WTC11 (cell line): ENCODE measurements at regions not wholly inside any gene's neighbourhood (a gene's known extent, or its start where the extent isn't known, plus 50 kb on each side); places are given as distances from the start of the nearest gene placed in this dataset.

Experiments used
- ATAC-seq: fragments of 200-7000 bp; cut with Tn5 transposase; 2 replicates; pipeline ENCODE4 v1.10.0; 2021; ENCODE audit warnings: mild to moderate bottlenecking, moderate library complexity
- CTCF ChIA-PET: fragments of 300-600 bp; sonication (Branson Sonifier 250); formaldehyde crosslinking; loops from one replicate; lab custom pipeline; 2021; ENCODE audit warnings: antibody characterized with exemption; lab: Charles Lee
- POLR2A ChIA-PET: fragments of 350-600 bp; sonication (Branson Sonifier 250); formaldehyde crosslinking; loops from one replicate; lab custom pipeline; 2021; ENCODE audit warnings: antibody characterized with exemption; lab: Charles Lee
- DNase-seq: peaks from one replicate; pipeline ENCODE4 v3.0.0; 2021; ENCODE audit warnings: low spot score
- H3K27ac Mint-ChIP-seq: 2 replicates; pipeline ENCODE4 v1.8.0; 2021; ENCODE audit warnings: mixed read lengths
- H3K27me3 Mint-ChIP-seq: 2 replicates; pipeline ENCODE4 v1.8.0; 2021; ENCODE audit warnings: low read depth, mild to moderate bottlenecking, moderate library complexity, mixed read lengths
- H3K36me3 Mint-ChIP-seq: 2 replicates; pipeline ENCODE4 v1.8.0; 2021; ENCODE audit warnings: mixed read lengths
- H3K4me1 Mint-ChIP-seq: 2 replicates; pipeline ENCODE4 v1.8.0; 2022; ENCODE audit warnings: mixed read lengths
- H3K4me3 Mint-ChIP-seq: 2 replicates; pipeline ENCODE4 v1.8.0; 2021; ENCODE audit warnings: mild to moderate bottlenecking, moderate library complexity, mixed read lengths
- H3K9me3 Mint-ChIP-seq: 2 replicates; pipeline ENCODE4 v1.8.0; 2021; ENCODE audit warnings: mixed read lengths
- ESRRA ChIP-seq: sonication (generic); formaldehyde crosslinking; IDR thresholded peaks from 2 replicates; pipeline ENCODE4 v1.8.1; 2022; ENCODE audit warnings: mild to moderate bottlenecking, missing genetic modification reagents, borderline replicate concordance
- FOXJ3 ChIP-seq: sonication (generic); formaldehyde crosslinking; IDR thresholded peaks from 2 replicates; pipeline ENCODE4 v1.9.0; 2021; ENCODE audit warnings: missing genetic modification reagents, mild to moderate bottlenecking, borderline replicate concordance
- GABPB1 ChIP-seq: sonication (generic); formaldehyde crosslinking; IDR thresholded peaks from 2 replicates; pipeline ENCODE4 v1.8.1; 2023; ENCODE audit warnings: mild to moderate bottlenecking, missing genetic modification reagents
- JAZF1 ChIP-seq: fragments of 250-450 bp; sonication (Bioruptor Pico); IDR thresholded peaks from 2 replicates; pipeline ENCODE4 v1.9.0; 2021; ENCODE audit warnings: moderate library complexity, mild to moderate bottlenecking, inconsistent platforms
- NR2C2 ChIP-seq: sonication (generic); formaldehyde crosslinking; IDR thresholded peaks from 2 replicates; pipeline ENCODE4 v1.8.0; 2022; ENCODE audit warnings: mild to moderate bottlenecking, missing genetic modification reagents
- OVOL2 ChIP-seq: fragments of 250-450 bp; sonication (Bioruptor Pico); IDR thresholded peaks from 2 replicates; pipeline ENCODE4 v1.9.0; 2021; ENCODE audit warnings: mild to moderate bottlenecking, borderline replicate concordance
- RELA ChIP-seq: sonication (generic); formaldehyde crosslinking; IDR thresholded peaks from 2 replicates; pipeline ENCODE4 v1.8.1; 2022; ENCODE audit warnings: missing genetic modification reagents, mild to moderate bottlenecking, borderline replicate concordance
- SMAD4 ChIP-seq: sonication (generic); formaldehyde crosslinking; IDR thresholded peaks from 2 replicates; pipeline ENCODE4 v1.8.0; 2022; ENCODE audit warnings: mild to moderate bottlenecking, missing genetic modification reagents
- SOX15 ChIP-seq: fragments of 250-450 bp; sonication (Bioruptor Pico); IDR thresholded peaks from 2 replicates; pipeline ENCODE4 v1.9.0; 2021; ENCODE audit warnings: mild to moderate bottlenecking
- TCF7 ChIP-seq: sonication (generic); formaldehyde crosslinking; IDR thresholded peaks from 2 replicates; pipeline ENCODE4 v1.8.0; 2022; ENCODE audit warnings: mild to moderate bottlenecking, low read depth, missing genetic modification reagents, moderate library complexity
- ZNF138 ChIP-seq: sonication (generic); formaldehyde crosslinking; conservative IDR thresholded peaks from 2 replicates; pipeline ENCODE4 v1.8.1; 2022; ENCODE audit warnings: mild to moderate bottlenecking, moderate library complexity, missing genetic modification reagents
- ZNF263 ChIP-seq: sonication (generic); formaldehyde crosslinking; IDR thresholded peaks from 2 replicates; pipeline ENCODE4 v1.8.1; 2022; ENCODE audit warnings: low read depth, mild to moderate bottlenecking, moderate library complexity, missing genetic modification reagents
- ZNF423 ChIP-seq: fragments of 250-450 bp; sonication (Bioruptor Pico); IDR thresholded peaks from 2 replicates; pipeline ENCODE4 v2.1.2; 2022; ENCODE audit warnings: mild to moderate bottlenecking, moderate library complexity
- TF ChIP-seq, protein P1 (sequence below): fragments of 250-450 bp; sonication (Bioruptor Pico); conservative IDR thresholded peaks from 2 replicates; pipeline ENCODE4 v1.9.0; 2021; ENCODE audit warnings: mild to moderate bottlenecking
- TF ChIP-seq, protein P2 (sequence below): sonication (generic); formaldehyde crosslinking; IDR thresholded peaks from 2 replicates; pipeline ENCODE4 v1.8.0; 2022; ENCODE audit warnings: mild to moderate bottlenecking, missing genetic modification reagents
- TF ChIP-seq, protein P3 (sequence below): sonication (generic); formaldehyde crosslinking; IDR thresholded peaks from 2 replicates; pipeline ENCODE4 v1.8.1; 2023; ENCODE audit warnings: mild to moderate bottlenecking, missing genetic modification reagents, moderate library complexity
- TF ChIP-seq, protein P4 (sequence below): sonication (generic); formaldehyde crosslinking; IDR thresholded peaks from 2 replicates; pipeline ENCODE4 v1.8.0; 2022; ENCODE audit warnings: mild to moderate bottlenecking, missing genetic modification reagents
- TF ChIP-seq, protein P5 (sequence below): fragments of 200-600 bp; IDR thresholded peaks from 2 replicates; pipeline ENCODE4 v1.8.0; 2022; ENCODE audit warnings: antibody characterized with exemption
- TF ChIP-seq, protein P6 (sequence below): sonication (generic); formaldehyde crosslinking; IDR thresholded peaks from 2 replicates; pipeline ENCODE4 v1.8.0; 2022; ENCODE audit warnings: mild to moderate bottlenecking, missing genetic modification reagents
- TF ChIP-seq, protein P7 (sequence below): sonication (generic); formaldehyde crosslinking; IDR thresholded peaks from 2 replicates; pipeline ENCODE4 v1.8.1; 2023; ENCODE audit warnings: mild to moderate bottlenecking, moderate library complexity, missing genetic modification reagents
- TF ChIP-seq, protein P8 (sequence below): sonication (generic); formaldehyde crosslinking; IDR thresholded peaks from 2 replicates; pipeline ENCODE4 v1.8.1; 2023; ENCODE audit warnings: mild to moderate bottlenecking, missing genetic modification reagents
- TF ChIP-seq, protein P9 (sequence below): sonication (generic); formaldehyde crosslinking; IDR thresholded peaks from 2 replicates; pipeline ENCODE4 v1.8.0; 2023; ENCODE audit warnings: missing genetic modification reagents
- TF ChIP-seq, protein P10 (sequence below): fragments of 250-450 bp; sonication (Bioruptor Pico); IDR thresholded peaks from 2 replicates; pipeline ENCODE4 v1.9.0; 2021; ENCODE audit warnings: mild to moderate bottlenecking

DNA sequence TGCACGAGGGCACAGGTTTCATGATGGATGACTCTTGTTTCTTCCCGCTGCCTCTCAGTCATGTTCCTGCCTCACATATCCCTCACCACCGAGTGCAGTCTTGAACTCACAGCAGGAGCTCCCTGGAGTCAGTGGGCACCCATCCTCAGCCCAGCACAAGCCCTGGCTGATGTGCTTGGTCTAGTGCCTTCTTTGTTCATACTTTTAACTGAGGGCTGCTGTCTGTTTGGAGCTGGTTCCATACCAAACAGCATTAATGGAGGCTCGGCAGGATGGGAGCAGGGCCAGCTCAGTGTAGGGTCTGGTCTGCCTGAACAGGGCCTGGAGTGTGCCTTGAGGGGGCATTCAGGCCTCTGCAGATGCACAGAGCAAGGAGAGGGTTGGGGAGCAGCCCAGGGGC is 54.5 kb upstream of the GLI2 start (continued):
- TF ChIP-seq, protein P1, sequence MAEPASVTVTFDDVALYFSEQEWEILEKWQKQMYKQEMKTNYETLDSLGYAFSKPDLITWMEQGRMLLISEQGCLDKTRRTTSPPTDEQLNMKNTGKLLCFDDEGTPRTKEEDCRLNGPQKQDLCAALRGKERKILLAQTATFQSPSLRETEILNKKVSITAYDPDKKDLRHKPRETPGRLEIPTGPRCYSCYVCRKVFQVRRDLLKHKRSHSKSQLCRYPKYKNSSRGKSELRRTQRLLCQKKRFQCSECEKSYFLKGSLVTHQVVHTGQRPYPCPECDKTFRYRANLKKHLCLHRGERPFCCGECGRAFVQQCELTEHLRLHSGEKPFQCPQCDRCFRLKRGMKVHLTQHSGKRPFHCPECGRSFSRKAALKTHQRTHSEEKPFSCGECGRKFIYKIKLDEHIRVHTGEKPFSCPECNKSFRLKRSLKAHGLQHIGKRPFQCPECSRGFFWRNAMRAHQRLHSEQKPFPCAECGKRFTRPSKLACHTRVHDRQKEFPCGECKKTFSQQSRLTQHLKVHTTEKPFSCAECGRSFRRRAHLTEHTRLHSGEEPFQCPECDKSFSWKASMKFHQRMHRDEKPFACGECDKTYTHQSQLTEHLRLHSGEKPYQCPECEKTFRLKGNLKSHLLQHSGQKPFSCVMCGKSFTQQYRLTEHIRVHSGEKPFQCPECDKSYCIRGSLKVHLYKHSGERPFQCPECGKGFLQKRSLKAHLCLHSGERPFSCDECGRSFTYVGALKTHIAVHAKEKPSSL (CRISPR knock-in tag) = no peak
- TF ChIP-seq, protein P2, sequence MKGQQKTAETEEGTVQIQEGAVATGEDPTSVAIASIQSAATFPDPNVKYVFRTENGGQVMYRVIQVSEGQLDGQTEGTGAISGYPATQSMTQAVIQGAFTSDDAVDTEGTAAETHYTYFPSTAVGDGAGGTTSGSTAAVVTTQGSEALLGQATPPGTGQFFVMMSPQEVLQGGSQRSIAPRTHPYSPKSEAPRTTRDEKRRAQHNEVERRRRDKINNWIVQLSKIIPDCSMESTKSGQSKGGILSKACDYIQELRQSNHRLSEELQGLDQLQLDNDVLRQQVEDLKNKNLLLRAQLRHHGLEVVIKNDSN (CRISPR knock-in tag) = no peak
- TF ChIP-seq, protein P3, sequence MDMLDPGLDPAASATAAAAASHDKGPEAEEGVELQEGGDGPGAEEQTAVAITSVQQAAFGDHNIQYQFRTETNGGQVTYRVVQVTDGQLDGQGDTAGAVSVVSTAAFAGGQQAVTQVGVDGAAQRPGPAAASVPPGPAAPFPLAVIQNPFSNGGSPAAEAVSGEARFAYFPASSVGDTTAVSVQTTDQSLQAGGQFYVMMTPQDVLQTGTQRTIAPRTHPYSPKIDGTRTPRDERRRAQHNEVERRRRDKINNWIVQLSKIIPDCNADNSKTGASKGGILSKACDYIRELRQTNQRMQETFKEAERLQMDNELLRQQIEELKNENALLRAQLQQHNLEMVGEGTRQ = no peak
- no peak for TF ChIP-seq OVOL2 (CRISPR knock-in tag)
- no peak for TF ChIP-seq FOXJ3
- no peak for TF ChIP-seq ZNF138
- TF ChIP-seq, protein P4, sequence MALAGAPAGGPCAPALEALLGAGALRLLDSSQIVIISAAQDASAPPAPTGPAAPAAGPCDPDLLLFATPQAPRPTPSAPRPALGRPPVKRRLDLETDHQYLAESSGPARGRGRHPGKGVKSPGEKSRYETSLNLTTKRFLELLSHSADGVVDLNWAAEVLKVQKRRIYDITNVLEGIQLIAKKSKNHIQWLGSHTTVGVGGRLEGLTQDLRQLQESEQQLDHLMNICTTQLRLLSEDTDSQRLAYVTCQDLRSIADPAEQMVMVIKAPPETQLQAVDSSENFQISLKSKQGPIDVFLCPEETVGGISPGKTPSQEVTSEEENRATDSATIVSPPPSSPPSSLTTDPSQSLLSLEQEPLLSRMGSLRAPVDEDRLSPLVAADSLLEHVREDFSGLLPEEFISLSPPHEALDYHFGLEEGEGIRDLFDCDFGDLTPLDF (CRISPR knock-in tag) = no peak
- no peak for TF ChIP-seq ZNF423 (CRISPR knock-in tag)
- no peak for TF ChIP-seq TCF7 (CRISPR knock-in tag)
- TF ChIP-seq, protein P5, sequence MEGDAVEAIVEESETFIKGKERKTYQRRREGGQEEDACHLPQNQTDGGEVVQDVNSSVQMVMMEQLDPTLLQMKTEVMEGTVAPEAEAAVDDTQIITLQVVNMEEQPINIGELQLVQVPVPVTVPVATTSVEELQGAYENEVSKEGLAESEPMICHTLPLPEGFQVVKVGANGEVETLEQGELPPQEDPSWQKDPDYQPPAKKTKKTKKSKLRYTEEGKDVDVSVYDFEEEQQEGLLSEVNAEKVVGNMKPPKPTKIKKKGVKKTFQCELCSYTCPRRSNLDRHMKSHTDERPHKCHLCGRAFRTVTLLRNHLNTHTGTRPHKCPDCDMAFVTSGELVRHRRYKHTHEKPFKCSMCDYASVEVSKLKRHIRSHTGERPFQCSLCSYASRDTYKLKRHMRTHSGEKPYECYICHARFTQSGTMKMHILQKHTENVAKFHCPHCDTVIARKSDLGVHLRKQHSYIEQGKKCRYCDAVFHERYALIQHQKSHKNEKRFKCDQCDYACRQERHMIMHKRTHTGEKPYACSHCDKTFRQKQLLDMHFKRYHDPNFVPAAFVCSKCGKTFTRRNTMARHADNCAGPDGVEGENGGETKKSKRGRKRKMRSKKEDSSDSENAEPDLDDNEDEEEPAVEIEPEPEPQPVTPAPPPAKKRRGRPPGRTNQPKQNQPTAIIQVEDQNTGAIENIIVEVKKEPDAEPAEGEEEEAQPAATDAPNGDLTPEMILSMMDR = no peak
- no peak for TF ChIP-seq JAZF1 (CRISPR knock-in tag)
- TF ChIP-seq SOX15 = no peak

DNA sequence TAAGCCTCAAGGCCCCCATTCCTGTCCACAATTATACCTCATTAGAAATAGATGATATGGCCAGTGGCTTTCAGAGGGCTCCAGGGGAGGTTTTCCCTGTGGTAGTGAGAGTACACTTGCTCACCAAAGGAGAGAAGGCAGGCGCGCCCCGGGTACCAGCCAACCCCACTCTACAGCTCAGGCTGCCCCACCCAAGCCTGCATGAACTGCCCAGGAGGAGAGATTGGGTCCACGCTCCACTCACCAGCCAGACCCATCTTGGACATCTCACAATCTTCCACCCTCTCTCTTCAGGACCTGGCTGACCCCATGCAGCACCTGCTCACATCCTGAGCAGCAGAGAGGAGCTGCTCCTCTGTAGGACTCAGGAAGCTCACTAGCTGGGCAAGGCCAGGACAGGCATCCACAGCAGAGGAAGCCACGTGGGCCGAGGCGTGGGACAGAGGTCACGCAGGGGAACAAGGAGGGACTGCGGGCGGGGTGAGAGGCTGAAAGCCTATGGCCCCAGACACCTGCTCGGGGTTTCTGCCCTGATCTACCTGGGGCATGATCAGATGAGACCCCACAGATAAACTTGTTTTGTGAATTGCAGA is 53.9 kb upstream of the GLI2 start:
- Mint-ChIP-seq H3K9me3 (no peaks in the 10 kb centered on the region), H3K4me3 (no peak overlapping the region), H3K27ac (no peak overlapping the region), H3K36me3 (no peaks in the 10 kb centered on the region), H3K27me3 (peaks cover 28% of the 10 kb centered on the region), H3K4me1 (peaks cover 3% of the 10 kb centered on the region; the same call in 1 of the 2 replicates)
- POLR2A ChIA-PET = no interaction called here
- CTCF ChIA-PET = interaction anchor here (0.7 to 2.4 kb wide), 7 partner anchors 8 to 398 kb away, joined by 3 to 12 read pairs (median 4); no protein-coding TSS in a partner anchor
- no peak for ATAC-seq
- DNase-seq = no peak
- no peak for TF ChIP-seq ZNF263
- no peak for TF ChIP-seq GABPB1
- TF ChIP-seq, protein P6, sequence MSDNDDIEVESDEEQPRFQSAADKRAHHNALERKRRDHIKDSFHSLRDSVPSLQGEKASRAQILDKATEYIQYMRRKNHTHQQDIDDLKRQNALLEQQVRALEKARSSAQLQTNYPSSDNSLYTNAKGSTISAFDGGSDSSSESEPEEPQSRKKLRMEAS (CRISPR knock-in tag) = no peak
- TF ChIP-seq, protein P7, sequence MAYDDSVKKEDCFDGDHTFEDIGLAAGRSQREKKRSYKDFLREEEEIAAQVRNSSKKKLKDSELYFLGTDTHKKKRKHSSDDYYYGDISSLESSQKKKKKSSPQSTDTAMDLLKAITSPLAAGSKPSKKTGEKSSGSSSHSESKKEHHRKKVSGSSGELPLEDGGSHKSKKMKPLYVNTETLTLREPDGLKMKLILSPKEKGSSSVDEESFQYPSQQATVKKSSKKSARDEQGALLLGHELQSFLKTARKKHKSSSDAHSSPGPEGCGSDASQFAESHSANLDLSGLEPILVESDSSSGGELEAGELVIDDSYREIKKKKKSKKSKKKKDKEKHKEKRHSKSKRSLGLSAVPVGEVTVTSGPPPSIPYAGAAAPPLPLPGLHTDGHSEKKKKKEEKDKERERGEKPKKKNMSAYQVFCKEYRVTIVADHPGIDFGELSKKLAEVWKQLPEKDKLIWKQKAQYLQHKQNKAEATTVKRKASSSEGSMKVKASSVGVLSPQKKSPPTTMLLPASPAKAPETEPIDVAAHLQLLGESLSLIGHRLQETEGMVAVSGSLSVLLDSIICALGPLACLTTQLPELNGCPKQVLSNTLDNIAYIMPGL (CRISPR knock-in tag) = no peak
- no peak for TF ChIP-seq NR2C2 (CRISPR knock-in tag)
- TF ChIP-seq, protein P8, sequence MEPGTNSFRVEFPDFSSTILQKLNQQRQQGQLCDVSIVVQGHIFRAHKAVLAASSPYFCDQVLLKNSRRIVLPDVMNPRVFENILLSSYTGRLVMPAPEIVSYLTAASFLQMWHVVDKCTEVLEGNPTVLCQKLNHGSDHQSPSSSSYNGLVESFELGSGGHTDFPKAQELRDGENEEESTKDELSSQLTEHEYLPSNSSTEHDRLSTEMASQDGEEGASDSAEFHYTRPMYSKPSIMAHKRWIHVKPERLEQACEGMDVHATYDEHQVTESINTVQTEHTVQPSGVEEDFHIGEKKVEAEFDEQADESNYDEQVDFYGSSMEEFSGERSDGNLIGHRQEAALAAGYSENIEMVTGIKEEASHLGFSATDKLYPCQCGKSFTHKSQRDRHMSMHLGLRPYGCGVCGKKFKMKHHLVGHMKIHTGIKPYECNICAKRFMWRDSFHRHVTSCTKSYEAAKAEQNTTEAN (CRISPR knock-in tag) = no peak
- TF ChIP-seq, protein P9, sequence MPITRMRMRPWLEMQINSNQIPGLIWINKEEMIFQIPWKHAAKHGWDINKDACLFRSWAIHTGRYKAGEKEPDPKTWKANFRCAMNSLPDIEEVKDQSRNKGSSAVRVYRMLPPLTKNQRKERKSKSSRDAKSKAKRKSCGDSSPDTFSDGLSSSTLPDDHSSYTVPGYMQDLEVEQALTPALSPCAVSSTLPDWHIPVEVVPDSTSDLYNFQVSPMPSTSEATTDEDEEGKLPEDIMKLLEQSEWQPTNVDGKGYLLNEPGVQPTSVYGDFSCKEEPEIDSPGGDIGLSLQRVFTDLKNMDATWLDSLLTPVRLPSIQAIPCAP = no peak
- no peak for TF ChIP-seq ZNF423 (CRISPR knock-in tag)
- no peak for TF ChIP-seq ESRRA (CRISPR knock-in tag)
- no peak for TF ChIP-seq ZNF138
- TF ChIP-seq, protein P10, sequence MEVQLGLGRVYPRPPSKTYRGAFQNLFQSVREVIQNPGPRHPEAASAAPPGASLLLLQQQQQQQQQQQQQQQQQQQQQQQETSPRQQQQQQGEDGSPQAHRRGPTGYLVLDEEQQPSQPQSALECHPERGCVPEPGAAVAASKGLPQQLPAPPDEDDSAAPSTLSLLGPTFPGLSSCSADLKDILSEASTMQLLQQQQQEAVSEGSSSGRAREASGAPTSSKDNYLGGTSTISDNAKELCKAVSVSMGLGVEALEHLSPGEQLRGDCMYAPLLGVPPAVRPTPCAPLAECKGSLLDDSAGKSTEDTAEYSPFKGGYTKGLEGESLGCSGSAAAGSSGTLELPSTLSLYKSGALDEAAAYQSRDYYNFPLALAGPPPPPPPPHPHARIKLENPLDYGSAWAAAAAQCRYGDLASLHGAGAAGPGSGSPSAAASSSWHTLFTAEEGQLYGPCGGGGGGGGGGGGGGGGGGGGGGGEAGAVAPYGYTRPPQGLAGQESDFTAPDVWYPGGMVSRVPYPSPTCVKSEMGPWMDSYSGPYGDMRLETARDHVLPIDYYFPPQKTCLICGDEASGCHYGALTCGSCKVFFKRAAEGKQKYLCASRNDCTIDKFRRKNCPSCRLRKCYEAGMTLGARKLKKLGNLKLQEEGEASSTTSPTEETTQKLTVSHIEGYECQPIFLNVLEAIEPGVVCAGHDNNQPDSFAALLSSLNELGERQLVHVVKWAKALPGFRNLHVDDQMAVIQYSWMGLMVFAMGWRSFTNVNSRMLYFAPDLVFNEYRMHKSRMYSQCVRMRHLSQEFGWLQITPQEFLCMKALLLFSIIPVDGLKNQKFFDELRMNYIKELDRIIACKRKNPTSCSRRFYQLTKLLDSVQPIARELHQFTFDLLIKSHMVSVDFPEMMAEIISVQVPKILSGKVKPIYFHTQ = no peak
- no peak for TF ChIP-seq RELA (CRISPR knock-in tag)
- TF ChIP-seq SMAD4 (CRISPR knock-in tag) = no peak
